Fibroblast of lung (primary cell): ENCODE measurements at regions not wholly inside any gene's neighbourhood (a gene's known extent, or its start where the extent isn't known, plus 50 kb on each side); places are given as distances from the start of the nearest gene placed in this dataset.

Source experiments
- DNase-seq, 2 donors: peaks; one replicate each; pipeline versions ENCODE4 v3.0.0 to v3.0.0-alpha.2; 2010; ENCODE audit warnings: low read depth in 2 of 2
- H2AFZ ChIP-seq: 2 replicates; pipeline ENCODE4 v1.5.1; 2012; ENCODE audit warnings: low read length, control low read depth, inconsistent platforms
- H3K27ac ChIP-seq: 2 replicates; pipeline ENCODE4 v1.5.1; 2011; ENCODE audit warnings: low read length, control low read depth; ENCODE audit not compliant: insufficient read depth
- H3K27me3 ChIP-seq: 2 replicates; pipeline ENCODE4 v1.5.1; 2011; ENCODE audit warnings: mild to moderate bottlenecking, low read length; ENCODE audit not compliant: control insufficient read depth, insufficient read depth
- H3K36me3 ChIP-seq: 2 replicates; pipeline ENCODE4 v1.5.1; 2011; ENCODE audit warnings: low read length; ENCODE audit not compliant: control insufficient read depth, insufficient read depth
- H3K4me1 ChIP-seq: 2 replicates; pipeline ENCODE4 v1.5.1; 2011; ENCODE audit warnings: low read length; ENCODE audit not compliant: control insufficient read depth, insufficient read depth; ENCODE audit errors: extremely low read depth
- H3K4me2 ChIP-seq: 2 replicates; pipeline ENCODE4 v1.5.1; 2011; ENCODE audit warnings: low read length, control low read depth; ENCODE audit not compliant: insufficient read depth; ENCODE audit errors: extremely low read depth
- H3K4me3 ChIP-seq, 4 experiments: fragments of 200-600 bp in 1 of 4; sonication (generic) in 1 of 4; replicated peaks in 1 of 4; 2 replicates each; pipeline ENCODE4 v1.5.1; 2011 to 2016; ENCODE audit warnings: low read length in 4 of 4, low read depth in 3 of 4, mild to moderate bottlenecking in 3 of 4, control low read depth in 2 of 4, inconsistent platforms in 1 of 4, mixed read lengths in 1 of 4; ENCODE audit not compliant: insufficient read depth in 1 of 4; ENCODE audit errors: control extremely low read depth in 1 of 4
- H3K79me2 ChIP-seq: 2 replicates; pipeline ENCODE4 v1.5.1; 2012; ENCODE audit warnings: mild to moderate bottlenecking, low read length, inconsistent platforms; ENCODE audit not compliant: control insufficient read depth, insufficient read depth
- H3K9ac ChIP-seq: 2 replicates; pipeline ENCODE4 v1.5.1; 2011; ENCODE audit warnings: mild to moderate bottlenecking, low read length, control low read depth; ENCODE audit not compliant: insufficient read depth
- H3K9me3 ChIP-seq: 2 replicates; pipeline ENCODE4 v1.5.1; 2012; ENCODE audit warnings: low read depth, low read length; ENCODE audit not compliant: control insufficient read depth, insufficient read depth
- H4K20me1 ChIP-seq: 2 replicates; pipeline ENCODE4 v1.5.1; 2011; ENCODE audit warnings: low read length; ENCODE audit not compliant: control insufficient read depth, insufficient read depth; ENCODE audit errors: extremely low read depth
- CTCF ChIP-seq, 2 donors: IDR thresholded peaks in 1 of 2; conservative IDR thresholded peaks in 1 of 2; 1 replicate in 1 of 2; 2 replicates in 1 of 2; pipeline ENCODE4 v1.5.1; 2011 to 2012; ENCODE audit warnings: low read length in 2 of 2, control low read depth in 1 of 2, inconsistent platforms in 1 of 2, low read depth in 1 of 2, mild to moderate bottlenecking in 1 of 2
- EZH2 ChIP-seq: IDR thresholded peaks from 2 replicates; pipeline ENCODE4 v1.5.1; 2012; ENCODE audit warnings: low read length, control low read depth, mild to moderate bottlenecking; ENCODE audit errors: missing control alignments

- Histone ChIP-seq H4K20me1 (no peaks in the 10 kb centered on the region), H3K4me3 (no peak overlapping the region), H3K27me3 (no peaks in the 10 kb centered on the region), H3K4me2 (no peak overlapping the region), H3K9me3 (no peaks in the 10 kb centered on the region), H2AFZ (no peak overlapping the region), H3K4me1 (no peaks in the 10 kb centered on the region), H3K9ac (no peak overlapping the region), H3K36me3 (no peaks in the 10 kb centered on the region), H3K27ac (no peak overlapping the region), H3K79me2 (no peaks in the 10 kb centered on the region)
- TF ChIP-seq EZH2 (no peak), CTCF (conservative IDR thresholded peaks at IDR 0.05 in 1 of 2, IDR thresholded peaks at IDR 0.05 in 1 of 2; ENCODE audit: low read depth in 1 of 2, low read length in 2 of 2) (no peak)
- no peak for DNase-seq
Measured at GRCh38 chr18:2281523-2282199, 289.6 kb downstream of the METTL4 start.

- H3K9me3 ChIP-seq, result no peaks in the 10 kb centered on the region
- no peak overlapping the region for H2AFZ ChIP-seq
- H3K4me2 ChIP-seq, result no peak overlapping the region
- no peaks in the 10 kb centered on the region for H3K27me3 ChIP-seq
- H3K9ac ChIP-seq, result no peak overlapping the region
- no peaks in the 10 kb centered on the region for H3K79me2 ChIP-seq
- no peaks in the 10 kb centered on the region for H3K36me3 ChIP-seq
- DNase-seq, result no peak
- no peak for TF ChIP-seq CTCF (conservative IDR thresholded peaks at IDR 0.05 in 1 of 2, IDR thresholded peaks at IDR 0.05 in 1 of 2; ENCODE audit: low read depth in 1 of 2, low read length in 2 of 2)
- no peak for TF ChIP-seq EZH2
- no peak overlapping the region for H3K27ac ChIP-seq
- H4K20me1 ChIP-seq, result no peaks in the 10 kb centered on the region
- no peak overlapping the region for H3K4me3 ChIP-seq
- no peaks in the 10 kb centered on the region for H3K4me1 ChIP-seq
Measured at GRCh38 chr18:2293109-2293839, 278.0 kb downstream of the METTL4 start.

GRCh38 chr18:2301316-2301715, 270.0 kb downstream of the METTL4 start:
- DNase-seq, result no peak
- Histone ChIP-seq H3K4me1 (no peaks in the 10 kb centered on the region), H3K4me3 (no peak overlapping the region), H3K27ac (no peak overlapping the region), H3K9ac (no peak overlapping the region), H4K20me1 (no peaks in the 10 kb centered on the region), H3K79me2 (no peaks in the 10 kb centered on the region), H2AFZ (no peak overlapping the region), H3K9me3 (no peaks in the 10 kb centered on the region), H3K27me3 (no peaks in the 10 kb centered on the region), H3K4me2 (no peak overlapping the region), H3K36me3 (no peaks in the 10 kb centered on the region)
- TF ChIP-seq EZH2 (no peak), CTCF (conservative IDR thresholded peaks at IDR 0.05 in 1 of 2, IDR thresholded peaks at IDR 0.05 in 1 of 2; ENCODE audit: low read depth in 1 of 2, low read length in 2 of 2) (no peak)
